GM18499 (cell line): ENCODE measurements at regions not wholly inside any gene's neighbourhood (a gene's known extent, or its start where the extent isn't known, plus 50 kb on each side); places are given as distances from the start of the nearest gene placed in this dataset.
"Not testable (repeated sequence)": the region's sequence is repeated elsewhere in the genome, so short reads cannot be mapped to it uniquely, and the experiment has no call there.

Experiments used
- ATAC-seq: cut with Tn5 transposase; IDR thresholded peaks from one replicate; pipeline ENCODE4 v1.9.1; 2021; ENCODE audit warnings: moderate number of reproducible peaks; ENCODE audit not compliant: insufficient read depth, unreplicated experiment

- ATAC-seq: no peak
These were observed 377.8 kb upstream of the CLINT1 start for GRCh38 chr5:158236511-158237335.

DNA sequence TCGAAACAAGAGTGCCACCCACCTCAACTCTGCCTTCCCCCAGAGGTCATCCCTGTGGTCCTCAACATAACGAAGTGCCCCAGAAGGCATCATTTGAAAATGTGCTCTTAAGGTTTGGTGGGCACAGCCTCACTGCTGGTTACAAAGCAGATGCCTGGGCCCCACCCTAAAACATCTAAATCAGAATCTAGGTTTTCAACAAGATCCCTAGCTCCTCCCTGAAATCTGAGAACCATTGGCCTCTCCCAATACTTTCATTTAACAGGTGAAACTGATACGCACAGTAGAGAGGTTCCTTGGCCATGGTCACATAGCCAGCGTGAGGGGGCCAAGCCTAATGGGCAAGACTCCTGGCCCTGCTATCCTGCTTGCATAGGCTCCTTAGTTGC, 376.2 kb upstream of the CLINT1 start:
- no peak for ATAC-seq

DNA sequence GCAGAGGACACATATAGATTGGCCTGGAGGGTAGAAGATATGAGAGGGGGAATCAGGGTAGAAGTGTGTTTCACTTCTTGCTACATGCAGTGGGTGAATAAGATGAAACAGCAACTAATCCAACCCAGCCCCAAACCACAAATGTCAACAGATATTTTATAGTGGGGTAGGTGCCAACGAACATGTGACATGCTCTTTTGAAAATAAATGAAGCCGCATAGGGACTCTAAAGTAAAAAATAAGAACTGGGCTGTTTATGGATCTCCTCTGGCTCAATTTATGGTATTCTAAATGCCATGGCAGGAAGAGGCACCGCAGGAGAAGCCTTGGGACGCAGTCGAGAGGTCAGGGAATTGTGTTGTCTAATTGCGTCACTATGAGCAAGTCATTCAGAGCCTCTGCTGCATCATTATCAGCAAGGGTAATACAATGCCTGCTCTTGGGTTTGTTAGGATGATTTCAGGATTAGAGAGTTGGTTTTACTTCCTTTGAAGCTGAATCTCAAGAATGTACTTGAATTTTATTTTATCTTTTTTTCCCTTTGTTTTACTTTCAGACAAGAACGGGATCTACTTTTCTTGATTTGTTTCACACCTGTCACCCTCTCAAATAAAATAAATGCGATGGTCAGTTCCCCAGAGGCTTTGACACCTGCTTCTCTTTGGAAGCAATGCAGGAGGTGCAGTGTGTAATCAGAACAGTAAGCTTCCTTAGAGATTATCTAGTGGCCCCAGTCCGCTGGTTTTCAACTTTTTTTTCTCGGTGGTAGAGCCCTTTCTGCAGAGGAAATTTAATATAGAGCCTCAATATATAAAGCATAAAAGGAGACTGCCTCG, 375.6 kb upstream of the CLINT1 start:
- no peak for ATAC-seq

GRCh38 chr5:158233735-158234322, 374.9 kb upstream of the CLINT1 start:
- ATAC-seq: no peak

DNA sequence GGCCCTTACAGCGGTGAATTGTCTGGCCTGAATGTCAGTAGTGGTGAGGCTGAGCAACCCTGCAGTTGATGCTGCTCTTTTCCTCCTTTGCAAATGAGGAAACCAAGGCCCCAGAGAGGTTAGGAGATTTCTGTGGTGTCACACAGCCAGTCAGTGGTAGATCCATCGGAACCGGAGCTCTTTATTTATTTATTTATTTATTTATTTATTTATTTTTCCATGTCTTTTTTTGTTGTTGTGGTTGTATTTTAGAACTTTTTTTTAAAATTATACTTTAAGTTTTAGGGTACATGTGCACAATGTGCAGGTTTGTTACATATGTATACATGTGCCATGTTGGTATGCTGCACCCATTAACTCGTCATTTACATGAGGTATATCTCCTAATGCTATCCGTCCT, 368.4 kb upstream of the CLINT1 start:
- ATAC-seq: not testable (repeated sequence)

- no peak for ATAC-seq
These were observed 367.6 kb upstream of the CLINT1 start for GRCh38 chr5:158226496-158226895.

DNA sequence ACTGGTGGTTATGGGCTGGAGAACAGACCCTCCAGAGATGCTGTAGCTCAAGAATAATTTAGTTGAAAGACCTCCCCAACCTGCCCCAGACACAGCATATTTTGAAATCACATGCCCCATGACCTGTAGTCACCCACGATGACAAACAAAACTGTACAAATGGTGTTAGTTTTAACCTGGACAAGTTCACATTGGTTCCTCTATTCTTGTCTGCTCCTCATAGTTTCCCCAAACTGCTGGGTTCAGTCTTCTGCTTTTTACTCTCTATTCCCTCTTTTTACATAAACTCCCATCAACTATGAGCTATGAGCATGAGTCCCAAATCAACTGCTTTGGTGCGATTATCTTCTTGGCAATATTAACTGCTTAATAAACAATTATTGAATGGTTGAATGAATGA, 365.3 kb upstream of the CLINT1 start:
- no peak for ATAC-seq

DNA sequence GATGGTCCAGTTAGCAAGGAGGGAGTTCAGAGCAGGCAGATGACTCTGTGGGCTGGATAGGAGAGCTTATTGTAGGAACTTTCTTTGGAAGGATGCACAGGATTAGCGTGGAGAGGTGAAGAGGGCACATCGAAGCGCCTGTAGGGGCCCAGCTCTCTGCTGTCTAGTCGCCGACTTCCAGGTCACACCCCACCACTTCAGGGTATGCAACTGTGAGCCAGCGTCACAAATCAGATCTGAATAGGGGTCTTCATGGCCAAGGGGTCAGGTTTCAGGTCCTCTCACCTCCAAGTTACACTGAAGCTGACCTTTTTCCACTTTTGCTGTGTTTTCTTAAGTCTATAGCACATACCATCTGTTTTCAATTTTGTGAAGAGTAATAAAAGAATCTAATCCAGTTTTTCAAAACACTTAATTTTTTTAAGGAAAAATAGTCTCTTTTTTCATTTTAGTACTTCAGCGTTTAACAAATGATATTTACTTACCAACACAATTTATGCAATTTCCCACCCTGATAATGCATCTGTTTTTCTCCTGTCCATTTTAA, 364.2 kb upstream of the CLINT1 start:
- no peak for ATAC-seq

DNA sequence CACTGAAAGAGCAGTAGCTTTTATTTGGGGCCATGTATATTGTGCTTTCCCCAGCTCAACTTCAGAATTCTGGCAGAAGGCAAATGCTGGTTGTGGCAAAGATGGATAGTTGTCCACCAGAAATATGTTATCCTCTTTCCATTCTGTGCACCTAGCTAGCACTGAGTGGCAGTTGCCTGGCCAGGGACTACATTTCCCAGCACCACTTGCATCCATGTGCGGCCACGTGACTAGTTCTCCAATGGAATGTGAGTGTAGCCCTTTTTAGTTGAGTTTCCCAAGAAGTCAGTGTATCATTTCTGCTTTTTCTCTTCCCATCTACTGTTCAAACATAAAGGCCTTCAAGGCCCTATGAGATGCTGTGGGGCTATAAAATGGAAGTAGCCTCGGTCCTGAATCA, 354.0 kb upstream of the CLINT1 start:
- no peak for ATAC-seq

DNA sequence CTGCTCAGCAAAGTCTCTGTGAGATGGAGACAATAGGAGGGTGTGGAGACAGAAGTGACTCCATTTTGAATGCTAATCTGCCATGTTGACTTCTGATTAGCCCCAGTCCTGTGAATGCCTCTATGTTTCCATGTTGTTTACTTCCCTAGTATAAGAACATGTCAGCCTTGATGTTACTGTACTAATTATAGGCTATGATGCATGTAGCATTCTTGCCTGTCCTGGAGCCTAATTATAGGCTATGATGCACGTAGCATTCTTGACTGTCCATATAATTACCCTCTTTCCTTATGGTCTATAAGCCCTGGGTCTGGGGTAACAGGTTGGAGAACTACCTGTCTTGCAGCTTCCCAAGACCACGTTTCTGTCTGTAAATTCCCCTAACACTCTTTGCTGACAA, 353.3 kb upstream of the CLINT1 start:
- no peak for ATAC-seq

DNA sequence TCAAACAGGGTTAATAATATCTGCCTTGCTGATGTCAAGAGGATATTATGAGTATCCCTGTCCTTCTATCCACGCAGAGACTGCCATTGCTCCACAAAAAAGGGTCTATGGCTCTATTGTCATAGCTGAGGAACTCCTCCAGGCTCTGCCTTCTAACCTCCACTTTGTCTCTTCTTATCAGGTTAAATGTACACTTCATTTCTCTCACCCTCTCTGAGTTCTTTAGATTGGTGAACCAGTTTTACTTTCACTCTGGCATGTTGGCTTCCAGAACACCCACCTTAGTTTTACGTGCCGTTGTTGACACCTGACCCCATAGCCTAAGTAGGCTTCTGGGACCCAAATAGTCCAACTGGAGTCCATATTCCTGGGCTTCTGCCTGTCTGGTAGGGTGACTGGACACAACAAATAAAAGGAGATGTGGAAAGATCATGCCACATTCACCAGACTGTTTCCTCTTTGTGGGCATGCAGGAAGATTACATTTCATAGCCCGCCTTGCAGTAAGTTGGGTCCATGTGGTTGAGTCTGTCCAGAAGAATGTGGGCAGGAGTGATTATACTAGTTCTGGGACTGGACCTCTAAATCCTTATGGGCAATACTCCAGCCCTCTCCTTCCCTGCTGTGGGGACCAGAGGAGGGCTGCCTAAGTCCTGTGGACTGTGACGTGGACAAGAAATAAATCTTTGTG, 350.4 kb upstream of the CLINT1 start:
- no peak for ATAC-seq

DNA sequence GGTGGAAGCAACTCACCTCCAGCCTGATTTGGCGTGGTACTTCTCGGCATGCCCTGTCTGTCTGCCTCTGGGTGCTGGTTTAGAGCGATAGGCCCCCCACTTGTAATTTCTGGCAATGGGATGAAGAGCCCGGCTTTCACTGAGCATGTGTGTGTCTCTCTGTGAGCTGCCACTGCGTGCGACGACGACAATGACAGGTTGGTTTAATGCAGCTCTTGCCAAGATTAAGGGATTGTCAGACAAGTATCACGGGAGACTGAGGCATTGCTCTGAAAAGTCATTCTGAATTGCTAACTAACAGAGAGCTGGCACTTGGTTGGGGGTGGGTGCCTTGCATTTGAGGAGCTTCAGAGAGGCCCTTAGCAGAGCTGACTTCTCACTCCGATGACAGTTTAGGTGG, 348.8 kb upstream of the CLINT1 start:
- ATAC-seq: no peak

DNA sequence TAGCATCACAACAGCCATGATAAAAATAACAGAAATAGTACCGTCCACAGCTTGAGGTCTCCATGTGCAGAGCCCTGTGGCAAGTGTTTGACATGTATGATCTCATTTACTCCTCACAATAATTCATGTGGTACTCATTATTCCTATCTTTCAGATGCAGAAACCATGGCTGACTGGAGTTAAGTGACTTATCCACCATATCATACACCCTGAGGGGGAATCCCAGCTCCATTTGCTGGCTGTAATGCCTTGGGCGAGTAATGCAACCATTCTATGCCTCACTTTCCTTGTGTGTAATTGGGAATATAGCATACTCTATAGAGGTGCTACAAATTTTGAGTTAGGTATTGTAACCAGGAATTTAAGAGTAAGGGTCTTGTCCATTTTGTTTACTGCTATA, 347.0 kb upstream of the CLINT1 start:
- no peak for ATAC-seq

GRCh38 chr5:158203261-158203660, 344.3 kb upstream of the CLINT1 start:
- ATAC-seq: no peak

DNA sequence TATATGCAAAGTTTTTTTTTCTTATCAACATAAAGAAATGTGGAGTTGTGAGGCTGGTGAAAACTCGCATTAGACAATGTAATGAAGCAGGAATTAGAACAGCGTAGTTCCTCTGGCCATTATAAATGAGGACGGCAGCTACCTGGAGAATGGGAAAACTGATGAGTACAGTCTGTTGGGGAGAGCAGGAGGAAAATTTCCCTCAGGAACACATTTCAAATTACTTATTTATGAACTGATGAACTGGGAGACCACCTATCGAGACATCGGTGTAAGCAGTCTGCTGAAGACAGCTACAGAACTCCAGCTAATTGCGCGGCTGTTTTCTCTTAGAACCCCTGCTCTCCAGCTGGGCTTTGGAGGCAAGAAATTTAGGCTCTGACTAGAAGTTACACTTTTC, 343.9 kb upstream of the CLINT1 start:
- no peak for ATAC-seq

GRCh38 chr5:158200619-158201018, 341.7 kb upstream of the CLINT1 start:
- no peak for ATAC-seq

DNA sequence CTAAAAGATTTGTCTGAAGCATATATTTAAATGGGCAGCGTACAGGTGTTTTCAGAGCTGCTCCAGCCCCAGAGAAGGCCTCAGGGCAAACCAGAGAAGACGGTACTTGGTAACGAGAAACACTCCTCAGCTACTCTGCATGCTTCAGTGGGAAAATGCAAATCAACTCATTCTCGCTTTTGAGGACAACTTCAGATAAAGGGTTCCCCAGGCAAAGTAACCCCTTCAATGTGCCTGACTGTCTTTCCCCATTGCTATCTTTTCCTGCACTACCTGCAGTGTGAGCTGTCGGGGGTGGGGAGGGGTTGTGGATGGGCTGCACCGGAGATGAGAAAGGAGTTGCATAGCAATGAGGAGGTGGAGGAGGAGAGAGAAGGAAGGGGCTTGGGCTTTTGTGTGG, 339.7 kb upstream of the CLINT1 start:
- ATAC-seq: peak; percentile 81

- no peak for ATAC-seq
These were observed 336.7 kb upstream of the CLINT1 start for GRCh38 chr5:158195416-158196210.

DNA sequence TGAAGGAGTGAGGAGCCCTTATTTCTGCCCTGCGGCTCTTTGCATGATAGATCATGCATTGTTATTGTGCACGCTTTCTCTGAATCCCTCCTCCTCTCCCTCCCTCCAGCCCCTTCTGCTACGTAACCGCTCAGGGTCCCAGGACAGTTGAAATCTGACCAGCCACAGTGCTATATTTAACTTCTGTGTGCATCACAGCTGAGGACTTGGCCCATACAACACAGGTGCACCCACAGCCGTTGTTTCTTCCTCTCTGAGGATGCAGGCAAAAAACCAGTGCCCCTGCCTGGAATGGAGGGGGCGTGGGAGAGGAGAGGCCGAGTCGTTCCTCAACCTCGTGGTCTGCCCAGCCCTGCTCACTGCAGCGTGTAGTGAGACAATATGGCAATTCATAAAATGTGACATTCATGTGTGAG, 335.6 kb upstream of the CLINT1 start:
- no peak for ATAC-seq

- not testable (repeated sequence) for ATAC-seq
These were observed 334.4 kb upstream of the CLINT1 start for GRCh38 chr5:158193395-158193794.
